Osteocyte (in vitro differentiated cells): ENCODE measurements at regions not wholly inside any gene's neighbourhood (a gene's known extent, or its start where the extent isn't known, plus 50 kb on each side); places are given as distances from the start of the nearest gene placed in this dataset.

Experiments used
- DNase-seq: peaks from one replicate; pipeline ENCODE4 v3.0.0; 2021; ENCODE audit warnings: mixed read lengths; ENCODE audit not compliant: unreplicated experiment; ENCODE audit errors: extremely low spot score
- H3K27ac Mint-ChIP-seq: one replicate; pipeline ENCODE4 v1.8.0; 2021; ENCODE audit warnings: mild to moderate bottlenecking, mixed read lengths; ENCODE audit not compliant: unreplicated experiment
- H3K27me3 Mint-ChIP-seq: one replicate; pipeline ENCODE4 v1.8.0; 2021; ENCODE audit warnings: mixed read lengths; ENCODE audit not compliant: unreplicated experiment
- H3K36me3 Mint-ChIP-seq: one replicate; pipeline ENCODE4 v1.8.0; 2021; ENCODE audit warnings: mixed read lengths; ENCODE audit not compliant: unreplicated experiment
- H3K4me1 Mint-ChIP-seq: one replicate; pipeline ENCODE4 v1.8.0; 2021; ENCODE audit warnings: mixed read lengths; ENCODE audit not compliant: unreplicated experiment
- H3K4me3 Mint-ChIP-seq: one replicate; pipeline ENCODE4 v1.8.0; 2021; ENCODE audit warnings: mild to moderate bottlenecking, moderate library complexity, mixed read lengths; ENCODE audit not compliant: unreplicated experiment
- H3K9me3 Mint-ChIP-seq: one replicate; pipeline ENCODE4 v1.8.0; 2021; ENCODE audit warnings: mixed read lengths; ENCODE audit not compliant: unreplicated experiment
- CTCF ChIP-seq: fragments of 200-600 bp; sonication (generic); IDR thresholded peaks from 2 replicates; pipeline ENCODE4 v1.5.0; 2021; ENCODE audit warnings: antibody characterized with exemption, mild to moderate bottlenecking, moderate library complexity

GRCh38 chr7:116348346-116348745 lies 138.0 kb downstream of the TES start:
- Mint-ChIP-seq H3K9me3 (peaks cover 17% of the 10 kb centered on the region), H3K27me3 (no peaks in the 10 kb centered on the region), H3K36me3 (peaks cover 3% of the 10 kb centered on the region), H3K4me1 (peaks cover 10% of the 10 kb centered on the region), H3K4me3 (no peak overlapping the region), H3K27ac (peak overlapping the region; percentile 15)
- no peak for DNase-seq
- TF ChIP-seq CTCF: no peak

- no peak for DNase-seq
- peaks cover 42% of the 10 kb centered on the region for H3K4me1 Mint-ChIP-seq
- no peaks in the 10 kb centered on the region for H3K36me3 Mint-ChIP-seq
- H3K27ac Mint-ChIP-seq: no peak overlapping the region
- H3K4me3 Mint-ChIP-seq: no peak overlapping the region
- no peak for TF ChIP-seq CTCF
- no peaks in the 10 kb centered on the region for H3K27me3 Mint-ChIP-seq
- peaks cover 11% of the 10 kb centered on the region for H3K9me3 Mint-ChIP-seq
These were observed 141.6 kb downstream of the TES start for GRCh38 chr7:116351966-116352365.

- H3K36me3 Mint-ChIP-seq: no peaks in the 10 kb centered on the region
- peaks cover 4% of the 10 kb centered on the region for H3K9me3 Mint-ChIP-seq
- no peak overlapping the region for H3K4me3 Mint-ChIP-seq
- TF ChIP-seq CTCF: no peak
- peak overlapping the region; percentile 94 for H3K27ac Mint-ChIP-seq
- no peak for DNase-seq
- peaks cover 52% of the 10 kb centered on the region for H3K4me1 Mint-ChIP-seq
- no peaks in the 10 kb centered on the region for H3K27me3 Mint-ChIP-seq
These were observed 143.3 kb downstream of the TES start for GRCh38 chr7:116353647-116354046.

- DNase-seq: no peak
- Mint-ChIP-seq H3K9me3 (no peaks in the 10 kb centered on the region), H3K4me3 (no peak overlapping the region), H3K27ac (peak overlapping the region; percentile 94), H3K36me3 (no peaks in the 10 kb centered on the region), H3K27me3 (no peaks in the 10 kb centered on the region), H3K4me1 (peaks cover 49% of the 10 kb centered on the region)
- TF ChIP-seq CTCF: no peak
These were observed 143.8 kb downstream of the TES start for GRCh38 chr7:116354171-116354545.

GRCh38 chr7:116354546-116355423 lies 144.4 kb downstream of the TES start:
- no peaks in the 10 kb centered on the region for H3K9me3 Mint-ChIP-seq
- peak overlapping the region; percentile 94 for H3K27ac Mint-ChIP-seq
- no peaks in the 10 kb centered on the region for H3K36me3 Mint-ChIP-seq
- H3K4me3 Mint-ChIP-seq: peak overlapping the region; percentile 63
- peaks cover 49% of the 10 kb centered on the region for H3K4me1 Mint-ChIP-seq
- H3K27me3 Mint-ChIP-seq: no peaks in the 10 kb centered on the region
- peak; percentile 90 for DNase-seq
- no peak for TF ChIP-seq CTCF
